ENCODE measurements at regions not wholly inside any gene's neighbourhood (a gene's known extent, or its start where the extent isn't known, plus 50 kb on each side); places are given as distances from the start of the nearest gene placed in this dataset.

DNA sequence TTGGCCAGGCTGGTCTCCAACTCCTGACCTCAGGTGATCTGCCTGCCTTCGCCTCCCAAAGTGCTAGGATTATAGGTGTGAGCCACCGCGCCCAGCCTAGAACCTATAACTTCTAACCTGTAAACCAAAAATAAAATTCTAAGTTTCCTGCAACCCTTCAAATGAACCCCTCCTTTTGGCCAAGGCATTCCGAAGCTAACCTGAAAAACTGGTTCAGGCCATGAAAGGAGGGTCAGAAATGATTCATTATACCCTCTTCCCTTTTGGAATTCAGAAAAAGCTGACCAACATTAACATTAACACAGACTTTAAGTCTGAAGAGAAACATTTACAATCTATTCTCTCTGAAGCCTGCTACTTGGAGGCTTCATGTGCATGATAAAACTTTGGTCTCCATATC, 165.1 kb downstream of the TINAG start:
- Histone ChIP-seq H3K36me3 (ENCODE audit: control insufficient read depth, low read length) (no peaks in the 10 kb centered on the region), H3K9me3 (ENCODE audit: control insufficient read depth, insufficient read depth, low read length) (no peaks in the 10 kb centered on the region), H3F3A (ENCODE audit: control insufficient read depth, insufficient read depth) (no peaks in the 10 kb centered on the region), H3K27me3 (ENCODE audit: control insufficient read depth, low read length) (no peaks in the 10 kb centered on the region), H3K79me2 (ENCODE audit: control insufficient read depth, low read length) (no peaks in the 10 kb centered on the region), H3K27ac (ENCODE audit: low read depth, low read length) (no peak overlapping the region), H4K20me1 (ENCODE audit: control insufficient read depth, insufficient read depth, low read depth, low read length) (no peaks in the 10 kb centered on the region), H3K9me2 (replicated peaks; ENCODE audit: control insufficient read depth, low read length) (no peaks in the 10 kb centered on the region), H3K4me2 (ENCODE audit: low read length) (no peak overlapping the region), H3K4me1 (ENCODE audit: control insufficient read depth, low read length) (no peaks in the 10 kb centered on the region), H3K4me3 (ENCODE audit: low read length) (no peak overlapping the region)
- no peak for TF ChIP-seq EZH2phosphoT487 (IDR thresholded peaks at IDR 0.05; ENCODE audit: borderline replicate concordance, low read length)
- no peak for TF ChIP-seq CTCF (IDR thresholded peaks at IDR 0.05; ENCODE audit: low read depth, low read length, poor library complexity, severe bottlenecking)

GRCh38 chr6:54474898-54475297, 166.7 kb downstream of the TINAG start:
- TF ChIP-seq EZH2phosphoT487 (IDR thresholded peaks at IDR 0.05; ENCODE audit: borderline replicate concordance, low read length) (no peak), CTCF (IDR thresholded peaks at IDR 0.05; ENCODE audit: low read depth, low read length, poor library complexity, severe bottlenecking) (no peak)
- Histone ChIP-seq H3K27ac (ENCODE audit: low read depth, low read length) (no peak overlapping the region), H3K79me2 (ENCODE audit: control insufficient read depth, low read length) (no peaks in the 10 kb centered on the region), H3F3A (ENCODE audit: control insufficient read depth, insufficient read depth) (no peaks in the 10 kb centered on the region), H3K4me2 (ENCODE audit: low read length) (no peak overlapping the region), H3K27me3 (ENCODE audit: control insufficient read depth, low read length) (no peaks in the 10 kb centered on the region), H3K4me1 (ENCODE audit: control insufficient read depth, low read length) (no peaks in the 10 kb centered on the region), H3K9me3 (ENCODE audit: control insufficient read depth, insufficient read depth, low read length) (no peaks in the 10 kb centered on the region), H3K4me3 (ENCODE audit: low read length) (no peak overlapping the region), H3K36me3 (ENCODE audit: control insufficient read depth, low read length) (no peaks in the 10 kb centered on the region), H4K20me1 (ENCODE audit: control insufficient read depth, insufficient read depth, low read depth, low read length) (no peaks in the 10 kb centered on the region), H3K9me2 (replicated peaks; ENCODE audit: control insufficient read depth, low read length) (no peaks in the 10 kb centered on the region)

DNA sequence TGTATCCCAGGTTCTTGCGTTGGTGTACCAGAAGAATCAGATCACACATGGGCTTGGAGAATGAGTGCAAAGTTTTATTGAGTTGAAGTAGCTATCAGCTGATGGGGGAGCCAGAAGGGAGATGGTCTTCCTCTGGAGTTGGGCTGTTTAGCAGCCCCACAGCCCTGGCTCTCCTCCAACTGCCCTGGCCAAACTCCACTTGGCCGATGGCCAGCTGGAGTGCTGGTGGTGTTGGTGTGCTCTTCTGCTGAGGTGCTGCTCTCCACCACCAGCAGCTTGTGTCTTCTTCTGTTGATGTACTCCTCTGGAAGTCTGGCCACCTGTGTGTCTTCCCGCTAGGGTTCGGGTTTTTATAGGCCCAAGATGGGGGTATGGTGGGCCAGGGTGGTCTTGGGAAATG, 172.8 kb downstream of the TINAG start:
- Histone ChIP-seq H3K4me1 (ENCODE audit: control insufficient read depth, low read length) (no peaks in the 10 kb centered on the region), H3K79me2 (ENCODE audit: control insufficient read depth, low read length) (no peaks in the 10 kb centered on the region), H3F3A (ENCODE audit: control insufficient read depth, insufficient read depth) (no peaks in the 10 kb centered on the region), H4K20me1 (ENCODE audit: control insufficient read depth, insufficient read depth, low read depth, low read length) (no peaks in the 10 kb centered on the region), H3K27me3 (ENCODE audit: control insufficient read depth, low read length) (no peaks in the 10 kb centered on the region), H3K4me2 (ENCODE audit: low read length) (no peak overlapping the region), H3K9me3 (ENCODE audit: control insufficient read depth, insufficient read depth, low read length) (no peaks in the 10 kb centered on the region), H3K9me2 (replicated peaks; ENCODE audit: control insufficient read depth, low read length) (no peaks in the 10 kb centered on the region), H3K4me3 (ENCODE audit: low read length) (no peak overlapping the region), H3K36me3 (ENCODE audit: control insufficient read depth, low read length) (no peaks in the 10 kb centered on the region), H3K27ac (ENCODE audit: low read depth, low read length) (no peak overlapping the region)
- TF ChIP-seq EZH2phosphoT487 (IDR thresholded peaks at IDR 0.05; ENCODE audit: borderline replicate concordance, low read length) (no peak), CTCF (IDR thresholded peaks at IDR 0.05; ENCODE audit: low read depth, low read length, poor library complexity, severe bottlenecking) (no peak)

GRCh38 chr6:54491431-54491830, 183.2 kb downstream of the TINAG start:
- Histone ChIP-seq H3K4me3 (ENCODE audit: low read length) (no peak overlapping the region), H3K9me3 (ENCODE audit: control insufficient read depth, insufficient read depth, low read length) (no peaks in the 10 kb centered on the region), H3K79me2 (ENCODE audit: control insufficient read depth, low read length) (no peaks in the 10 kb centered on the region), H3K27me3 (ENCODE audit: control insufficient read depth, low read length) (no peaks in the 10 kb centered on the region), H3F3A (ENCODE audit: control insufficient read depth, insufficient read depth) (no peaks in the 10 kb centered on the region), H3K27ac (ENCODE audit: low read depth, low read length) (no peak overlapping the region), H4K20me1 (ENCODE audit: control insufficient read depth, insufficient read depth, low read depth, low read length) (no peaks in the 10 kb centered on the region), H3K9me2 (replicated peaks; ENCODE audit: control insufficient read depth, low read length) (no peaks in the 10 kb centered on the region), H3K36me3 (ENCODE audit: control insufficient read depth, low read length) (no peaks in the 10 kb centered on the region), H3K4me2 (ENCODE audit: low read length) (no peak overlapping the region), H3K4me1 (ENCODE audit: control insufficient read depth, low read length) (no peaks in the 10 kb centered on the region)
- TF ChIP-seq CTCF (IDR thresholded peaks at IDR 0.05; ENCODE audit: low read depth, low read length, poor library complexity, severe bottlenecking) (no peak), EZH2phosphoT487 (IDR thresholded peaks at IDR 0.05; ENCODE audit: borderline replicate concordance, low read length) (no peak)

All from DOHH2 (cell line).